CD14-positive monocyte (primary cell): ENCODE measurements at regions not wholly inside any gene's neighbourhood (a gene's known extent, or its start where the extent isn't known, plus 50 kb on each side); places are given as distances from the start of the nearest gene placed in this dataset.

Source experiments
- DNase-seq, 3 donors: peaks; one replicate each; pipeline ENCODE4 v3.0.0-alpha.2; 2011 to 2022
- H2AFZ ChIP-seq: 2 replicates; pipeline ENCODE4 v1.6.0; 2012; ENCODE audit warnings: mild to moderate bottlenecking, low read depth, low read length, inconsistent platforms; ENCODE audit not compliant: insufficient read depth, poor library complexity, severe bottlenecking
- H3K27ac ChIP-seq, 2 donors: 1 replicate in 1 of 2; 2 replicates in 1 of 2; pipeline ENCODE4 v1.5.1; 2012 to 2013; ENCODE audit warnings: low read length in 2 of 2, control low read depth in 1 of 2, inconsistent platforms in 1 of 2, low read depth in 1 of 2, mild to moderate bottlenecking in 1 of 2
- H3K27me3 ChIP-seq, 2 donors: one replicate each; pipeline versions ENCODE4 v1.6.0 to v1.6.1; 2011 to 2013; ENCODE audit warnings: low read length in 2 of 2; ENCODE audit not compliant: control insufficient read depth in 2 of 2, insufficient read depth in 2 of 2
- H3K36me3 ChIP-seq, 2 donors: replicated peaks in 1 of 2; 1 replicate in 1 of 2; 2 replicates in 1 of 2; pipeline versions ENCODE4 v1.5.1 to v1.6.1; 2012 to 2013; ENCODE audit warnings: low read length in 2 of 2, control low read depth in 1 of 2, inconsistent platforms in 1 of 2, mild to moderate bottlenecking in 1 of 2; ENCODE audit not compliant: insufficient read depth in 2 of 2, control insufficient read depth in 1 of 2
- H3K4me1 ChIP-seq, 2 donors: 1 replicate in 1 of 2; 2 replicates in 1 of 2; pipeline versions ENCODE4 v1.5.1 to v1.6.1; 2012 to 2013; ENCODE audit warnings: low read length in 2 of 2, control low read depth in 1 of 2, inconsistent platforms in 1 of 2, mild to moderate bottlenecking in 1 of 2, moderate library complexity in 1 of 2; ENCODE audit not compliant: insufficient read depth in 2 of 2, control insufficient read depth in 1 of 2
- H3K4me2 ChIP-seq: replicated peaks from 2 replicates; pipeline ENCODE3; 2012; ENCODE audit warnings: low read length, moderate library complexity, mild to moderate bottlenecking; ENCODE audit not compliant: poor library complexity, severe bottlenecking; ENCODE audit errors: extremely low read depth
- H3K4me3 ChIP-seq, 3 experiments: fragments of 200-600 bp in 1 of 3; sonication (generic) in 1 of 3; replicated peaks in 1 of 3; 1 replicate in 2 of 3; 2 replicates in 1 of 3; pipeline ENCODE4 v1.5.1; 2011 to 2013; ENCODE audit warnings: low read length in 3 of 3, mild to moderate bottlenecking in 3 of 3, control low read depth in 2 of 3, low read depth in 2 of 3, inconsistent platforms in 1 of 3, moderate library complexity in 1 of 3
- H3K79me2 ChIP-seq: 2 replicates; pipeline ENCODE4 v1.6.0; 2012; ENCODE audit warnings: mild to moderate bottlenecking, control low read depth, inconsistent platforms, low read length, moderate library complexity; ENCODE audit not compliant: insufficient read depth
- H3K9ac ChIP-seq: 2 replicates; pipeline ENCODE4 v1.6.0; 2017; ENCODE audit warnings: low read length, mild to moderate bottlenecking; ENCODE audit not compliant: insufficient read depth, poor library complexity, severe bottlenecking
- H3K9me3 ChIP-seq, 2 donors: replicated peaks in 1 of 2; 1 replicate in 1 of 2; 2 replicates in 1 of 2; pipeline versions ENCODE4 v1.5.1 to v1.6.1; 2012 to 2013; ENCODE audit warnings: low read length in 2 of 2, control low read depth in 1 of 2; ENCODE audit not compliant: control insufficient read depth in 1 of 2, insufficient read depth in 1 of 2
- H4K20me1 ChIP-seq: 2 replicates; pipeline ENCODE4 v1.6.0; 2012; ENCODE audit warnings: mild to moderate bottlenecking, low read length, control low read depth, moderate library complexity; ENCODE audit not compliant: insufficient read depth
- H3K27ac Mint-ChIP-seq, 7 donors: one replicate each; pipeline ENCODE4 v1.8.0; 2020; ENCODE audit warnings: mild to moderate bottlenecking in 7 of 7, mixed read lengths in 7 of 7, moderate library complexity in 6 of 7, inconsistent platforms in 2 of 7
- H3K27me3 Mint-ChIP-seq, 3 donors: one replicate each; pipeline ENCODE4 v1.8.0; 2021 to 2022; ENCODE audit warnings: low read depth in 3 of 3, mild to moderate bottlenecking in 3 of 3, mixed read lengths in 3 of 3, moderate library complexity in 3 of 3, inconsistent platforms in 1 of 3
- H3K36me3 Mint-ChIP-seq, 2 donors: one replicate each; pipeline ENCODE4 v1.8.0; 2020; ENCODE audit warnings: mixed read lengths in 2 of 2, inconsistent platforms in 1 of 2, mild to moderate bottlenecking in 1 of 2
- H3K4me1 Mint-ChIP-seq: one replicate; pipeline ENCODE4 v1.8.0; 2020; ENCODE audit warnings: mild to moderate bottlenecking, mixed read lengths
- H3K4me3 Mint-ChIP-seq, 2 donors: one replicate each; pipeline ENCODE4 v1.8.0; 2020; ENCODE audit warnings: mild to moderate bottlenecking in 2 of 2, mixed read lengths in 2 of 2, moderate library complexity in 1 of 2
- H3K9me3 Mint-ChIP-seq, 7 donors: one replicate each; pipeline ENCODE4 v1.8.0; 2020 to 2022; ENCODE audit warnings: mixed read lengths in 7 of 7, mild to moderate bottlenecking in 6 of 7, moderate library complexity in 6 of 7, inconsistent platforms in 2 of 7
- CTCF ChIP-seq: fragments of 200-600 bp; IDR thresholded peaks from one replicate; pipeline ENCODE4 v1.8.0; 2022; ENCODE audit warnings: antibody characterized with exemption, mild to moderate bottlenecking
- WGBS: methylation state at CpG from one replicate; pipeline ENCODE4 v1.1.5; 2013; ENCODE audit warnings: missing lambda C conversion rate; ENCODE audit not compliant: insufficient coverage; 5-methylcytosine and 5-hydroxymethylcytosine counted together
- intact Hi-C, 2 donors: fragments of 100-400 bp; cut with micrococcal nuclease; formaldehyde crosslinking; loops; one replicate each; pipeline versions ENCODE4 v1.15.0 to v1.15.1; 2023

- no peaks in the 10 kb centered on the region for H3K36me3 Mint-ChIP-seq
- no peaks in the 10 kb centered on the region for H3K27me3 ChIP-seq
Measured at GRCh38 chr1:168643152-168643551, 66.7 kb downstream of the XCL1 start.

More at GRCh38 chr1:168643152-168643551, 66.7 kb downstream of the XCL1 start:
- Histone ChIP-seq H3K36me3 (no peaks in the 10 kb centered on the region), H3K9ac (no peak overlapping the region), H2AFZ (no peak overlapping the region), H3K4me3 (no peak overlapping the region), H3K4me1 (no peaks in the 10 kb centered on the region), H3K4me2 (no peak overlapping the region), H3K9me3 (no peaks in the 10 kb centered on the region), H3K27ac (no peak overlapping the region), H4K20me1 (no peaks in the 10 kb centered on the region), H3K79me2 (no peaks in the 10 kb centered on the region)
- Mint-ChIP-seq H3K4me1 (no peaks in the 10 kb centered on the region), H3K27me3 (peaks cover 0 to 1% (median 0%) of the 10 kb centered on the region in 3 donors), H3K4me3 (no peak overlapping the region), H3K9me3 (peaks cover 0 to 2% (median 0%) of the 10 kb centered on the region in 7 donors), H3K27ac (no peak overlapping the region)
- 100% methylated on average over 2 of the region's 2 CpGs for WGBS
- intact Hi-C loops, result no loop called here
- TF ChIP-seq CTCF, result no peak
- DNase-seq, result no peak
